HS-27A (cell line): ENCODE measurements at regions not wholly inside any gene's neighbourhood (a gene's known extent, or its start where the extent isn't known, plus 50 kb on each side); places are given as distances from the start of the nearest gene placed in this dataset.
"Not testable (repeated sequence)": the region's sequence is repeated elsewhere in the genome, so short reads cannot be mapped to it uniquely, and the experiment has no call there.

Source experiments
- DNase-seq: peaks from one replicate; pipeline ENCODE4 v3.0.0-alpha.2; 2012; ENCODE audit warnings: low read depth, missing footprints

DNA sequence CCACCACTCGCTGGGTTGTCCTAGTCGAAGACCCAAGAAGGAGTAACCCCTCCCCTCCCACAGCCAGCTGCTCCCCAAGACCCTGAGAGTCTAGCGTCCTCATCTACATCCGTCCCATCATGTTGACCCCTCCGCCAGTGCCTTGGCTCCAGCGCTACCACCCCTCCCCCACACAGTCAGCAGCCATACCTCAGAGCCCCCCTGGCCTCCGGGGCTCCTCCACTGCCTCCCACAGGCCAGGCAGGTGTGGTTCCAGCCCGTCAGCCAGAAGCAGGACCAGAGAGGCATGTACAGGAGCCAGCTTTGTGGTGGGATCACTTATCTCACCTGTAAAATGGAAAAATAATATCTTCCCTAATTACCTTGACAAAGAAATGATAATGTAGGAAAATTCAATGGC is 51.5 kb upstream of the PHF21B start:
- no peak for DNase-seq

DNA sequence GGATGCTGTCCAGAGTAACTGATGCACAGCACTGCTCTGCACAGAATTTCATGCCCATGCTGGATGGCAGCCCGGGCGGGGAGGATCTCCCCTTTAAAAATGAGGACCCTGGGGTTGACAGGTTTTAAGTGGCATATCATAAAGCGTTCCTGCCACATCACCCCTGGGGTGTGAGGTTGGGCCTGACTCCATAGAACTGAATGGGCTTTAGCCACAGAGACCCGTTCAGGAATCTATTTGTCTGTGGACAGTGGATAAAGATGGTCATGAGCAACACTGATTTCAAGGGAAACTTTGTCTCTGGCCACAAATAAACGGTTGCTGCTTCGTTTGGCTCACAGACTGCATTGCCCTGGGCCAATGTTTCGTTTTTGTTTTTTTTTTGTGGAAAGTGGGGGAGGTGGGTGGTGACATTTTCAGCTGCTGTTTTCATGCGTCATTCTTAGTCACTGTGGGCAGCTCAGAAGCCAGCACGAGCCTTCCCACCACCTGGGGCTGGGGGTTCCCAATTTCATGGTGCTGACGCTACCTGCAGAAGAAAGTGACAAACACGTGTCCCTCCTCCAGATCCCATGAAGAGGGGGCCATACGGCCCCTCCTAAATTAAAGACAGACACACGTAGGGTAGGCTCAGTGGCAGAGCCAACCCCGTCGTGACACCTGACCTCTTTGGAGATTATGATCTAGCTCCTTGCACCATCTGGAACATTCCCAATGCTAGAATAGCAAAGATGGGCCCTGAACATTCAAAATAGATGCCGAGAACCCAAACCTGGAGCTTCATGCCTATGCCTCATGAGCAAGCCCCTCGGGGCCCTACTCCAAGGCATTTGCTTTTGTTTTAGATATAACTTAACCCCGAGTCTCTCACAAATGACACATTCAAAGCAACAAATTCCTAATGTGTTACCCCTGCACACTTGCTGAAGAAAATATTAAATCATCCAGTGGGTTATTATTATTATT is 54.8 kb upstream of the PHF21B start:
- peak; percentile 43 for DNase-seq

DNA sequence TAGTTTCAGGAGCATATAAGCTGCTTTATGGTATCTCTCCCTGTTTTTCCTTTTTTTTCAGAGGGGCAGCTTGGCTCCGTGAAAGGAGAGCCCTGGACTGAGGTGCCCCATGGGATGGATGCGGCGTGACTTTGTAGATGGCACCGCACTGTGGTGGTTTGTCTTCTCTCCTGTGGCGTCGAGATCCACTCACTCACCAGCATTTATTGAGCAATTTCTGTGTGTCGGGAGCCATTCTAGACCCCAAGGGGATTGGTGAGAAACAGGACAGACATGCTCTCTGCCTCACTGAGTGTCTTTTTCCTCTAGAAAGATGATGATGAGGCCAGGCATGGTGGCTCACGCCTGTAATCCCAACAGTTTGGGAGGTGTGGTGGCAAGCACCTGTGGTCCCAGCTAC is 55.9 kb upstream of the PHF21B start:
- no peak for DNase-seq

DNA sequence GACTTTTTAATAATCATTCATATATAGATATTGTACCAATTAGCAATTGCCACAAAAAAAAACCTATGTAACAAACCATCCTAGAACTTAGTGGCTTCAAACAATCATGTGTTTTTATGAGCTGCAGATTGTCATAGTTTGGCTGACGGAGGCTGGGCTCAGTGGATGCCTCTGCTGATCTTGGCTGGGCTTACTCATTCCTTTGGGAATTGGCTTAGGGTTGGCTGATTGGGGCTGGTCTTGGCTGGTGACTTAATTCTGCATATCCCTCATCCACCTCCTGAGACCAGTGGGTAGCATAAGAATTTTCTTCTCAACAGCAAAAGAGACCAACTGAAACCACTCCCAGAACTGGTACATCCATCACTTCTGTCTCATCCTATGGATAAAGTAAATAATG is 57.9 kb upstream of the PHF21B start:
- no peak for DNase-seq

DNA sequence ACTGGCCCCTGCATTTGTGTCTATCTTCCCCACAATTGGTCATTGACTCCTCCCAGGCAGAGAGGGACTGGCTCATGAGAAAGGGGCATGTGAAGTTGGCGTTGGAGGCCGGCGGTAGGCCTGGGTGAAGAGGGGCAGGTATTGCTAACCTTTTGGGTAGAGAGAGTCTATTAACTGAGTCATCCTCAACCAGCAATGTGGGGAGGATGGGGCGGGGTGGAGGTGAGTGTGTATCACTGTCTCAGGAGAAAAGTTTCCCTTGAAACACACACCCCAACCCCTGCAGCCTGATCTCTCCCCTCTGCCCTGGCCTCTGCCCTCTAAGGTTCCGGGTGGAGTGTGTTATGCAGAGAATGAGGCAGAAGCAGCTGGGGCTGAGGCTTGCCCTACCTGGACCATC is 60.1 kb upstream of the PHF21B start:
- DNase-seq = no peak

DNA sequence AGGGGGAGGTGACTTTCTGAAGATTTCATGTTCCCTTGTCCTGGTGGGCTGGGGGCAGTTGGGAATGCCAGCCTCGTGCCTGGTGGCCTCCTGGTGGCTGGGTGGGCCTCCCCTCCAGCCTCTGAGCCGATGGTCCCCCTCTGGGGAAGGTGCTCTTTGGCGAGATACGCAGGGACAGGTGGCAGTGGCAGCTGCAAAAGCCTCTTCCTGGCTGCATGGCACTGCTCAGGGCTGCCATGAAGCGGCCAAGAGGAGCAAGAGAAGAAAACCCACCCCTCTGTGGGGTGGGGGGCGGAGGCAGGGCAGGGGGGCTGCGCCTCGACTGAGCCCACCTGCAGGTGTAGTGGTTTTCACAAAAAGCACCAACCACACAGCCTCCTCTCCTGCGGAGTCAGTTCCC is 61.8 kb upstream of the PHF21B start:
- no peak for DNase-seq

DNA sequence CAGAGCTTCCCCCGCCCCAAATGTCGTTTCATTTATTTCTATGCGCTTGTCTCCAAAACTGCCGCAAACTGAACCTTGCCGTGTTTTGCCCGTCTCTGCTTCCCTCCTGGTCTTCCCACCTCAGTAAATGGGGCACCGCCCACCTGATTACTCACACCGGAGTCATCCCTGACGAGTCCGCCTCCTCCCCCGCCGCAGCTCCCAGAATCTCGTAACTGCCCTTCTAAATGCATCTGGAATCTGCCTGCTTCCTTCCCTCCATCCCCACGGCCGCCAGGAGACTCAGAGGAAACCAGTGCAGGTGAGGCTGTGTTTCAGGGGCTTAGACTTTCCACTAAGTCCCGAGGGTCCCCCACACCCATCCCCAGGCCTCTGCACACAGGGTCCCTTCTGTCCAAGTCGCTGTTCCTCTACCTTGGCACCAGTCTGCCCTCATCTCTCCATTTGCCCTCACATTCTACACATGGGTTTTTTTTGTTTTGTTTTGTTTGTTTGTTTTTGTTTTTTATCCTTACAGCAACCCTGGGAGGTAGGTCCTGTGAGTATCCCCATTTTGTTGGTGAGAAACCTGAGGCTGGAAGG is 62.6 kb upstream of the PHF21B start:
- no peak for DNase-seq

DNA sequence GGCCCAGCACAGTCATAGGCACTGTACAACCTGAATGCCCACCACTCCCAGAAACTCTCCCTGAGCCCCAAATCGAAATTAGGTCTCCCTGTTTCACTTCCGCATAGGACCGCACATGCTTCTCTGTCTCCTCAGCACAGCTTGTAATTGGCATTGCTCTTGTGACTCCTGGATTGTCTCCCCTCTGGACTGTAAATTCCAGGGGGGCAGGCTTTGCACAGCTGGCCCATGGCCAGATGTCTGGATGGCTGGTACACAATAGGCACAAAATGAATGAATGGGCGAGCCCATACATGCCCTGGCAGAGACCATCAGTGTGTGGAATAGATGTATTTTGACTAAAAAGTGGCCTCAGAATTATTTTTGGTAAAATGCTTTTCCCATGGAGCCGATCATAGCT is 63.3 kb upstream of the PHF21B start:
- DNase-seq = no peak

DNA sequence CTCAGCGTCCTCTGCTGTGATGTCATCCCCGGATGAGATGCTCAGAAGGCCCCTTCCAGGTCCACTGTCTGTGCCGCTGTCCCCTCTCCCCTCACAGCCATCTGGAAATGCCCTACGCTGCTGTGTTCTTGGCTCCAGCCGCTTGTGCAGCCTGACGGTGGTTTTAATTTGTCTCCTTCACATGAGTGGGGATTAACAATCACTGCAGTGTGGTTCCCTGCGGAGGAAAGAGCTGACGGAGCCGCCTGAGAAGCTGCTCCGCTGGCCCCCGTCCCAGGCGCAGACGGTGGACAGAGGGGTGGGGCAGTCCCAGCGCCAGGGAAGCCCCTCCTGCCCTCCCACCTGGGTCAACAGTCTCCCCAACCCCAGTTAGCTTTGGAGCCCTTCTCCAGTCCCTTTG is 67.5 kb upstream of the PHF21B start:
- no peak for DNase-seq

DNA sequence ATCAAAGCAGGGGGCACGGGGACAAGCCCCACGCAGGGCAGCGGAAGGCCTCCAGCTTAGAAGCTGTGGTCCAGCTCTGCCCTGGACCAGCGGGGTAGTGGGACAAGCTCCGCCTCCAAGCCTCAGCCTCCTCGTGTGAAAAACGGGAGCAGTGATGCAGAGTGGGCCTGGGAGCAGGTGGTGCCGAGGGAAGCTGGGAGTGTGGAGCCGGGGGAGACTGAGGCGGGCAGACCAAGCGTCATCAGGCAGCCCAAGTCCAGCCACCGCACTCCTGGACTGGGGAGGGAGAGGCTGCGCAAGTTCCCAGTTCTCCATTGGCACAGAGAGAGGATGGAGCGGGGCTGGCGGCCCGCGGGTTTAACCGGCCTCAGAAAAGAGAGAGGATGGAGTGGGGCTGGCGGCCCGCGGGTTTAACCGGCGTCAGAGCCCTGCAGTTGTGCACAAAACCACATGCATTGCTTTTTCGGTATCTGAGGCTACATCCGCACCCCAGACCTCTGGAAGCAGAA is 68.1 kb upstream of the PHF21B start:
- no peak for DNase-seq

DNA sequence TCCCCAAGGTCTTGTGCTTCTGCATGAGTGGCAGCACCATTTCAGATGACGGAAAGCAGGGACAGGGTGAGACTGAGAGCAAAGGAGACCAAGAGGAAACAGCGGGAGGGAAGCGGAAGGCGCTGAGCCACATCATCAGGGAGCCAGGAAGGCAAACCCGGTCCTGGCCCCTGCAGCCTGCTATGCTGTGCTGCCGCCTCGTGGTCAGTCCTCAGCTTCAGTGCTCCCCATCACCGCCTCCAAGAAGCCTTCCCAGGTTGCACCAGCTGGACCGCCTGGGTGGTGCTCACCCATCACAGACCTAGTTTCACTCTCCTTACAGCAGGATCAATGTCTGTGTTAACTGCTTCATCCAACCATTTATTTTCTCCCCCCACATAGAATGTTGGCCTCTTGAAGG is 73.0 kb upstream of the PHF21B start:
- DNase-seq = no peak

DNA sequence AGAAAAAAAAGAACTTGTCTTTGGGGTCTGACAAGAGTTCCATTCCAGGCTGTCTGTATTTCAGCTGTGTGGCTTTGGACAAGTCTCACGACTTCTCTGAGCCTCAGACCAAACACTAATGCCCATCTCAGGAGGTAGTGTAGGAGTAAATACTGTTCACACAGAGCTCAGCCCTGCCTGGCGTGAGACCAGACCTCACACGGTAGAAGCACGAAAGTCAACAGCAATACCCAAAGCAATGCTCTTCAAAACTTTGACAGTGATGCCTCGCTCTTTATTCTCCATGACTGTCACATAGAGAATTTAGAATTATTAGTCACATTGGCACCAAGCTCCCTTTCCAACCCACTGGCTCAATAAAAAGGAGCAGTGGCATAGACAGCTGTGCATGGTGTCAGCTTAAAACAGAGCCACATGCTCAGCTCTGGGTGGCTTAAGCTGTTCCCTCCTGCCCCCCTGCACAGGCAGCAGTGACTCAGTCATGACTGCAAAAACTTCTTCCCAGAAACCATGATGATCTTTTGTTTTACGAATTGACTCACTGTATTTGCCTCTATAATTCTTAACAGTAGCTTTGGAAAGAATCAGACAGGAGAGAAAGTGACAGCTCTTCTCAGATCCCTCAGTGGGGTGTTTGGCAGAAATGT is 74.0 kb upstream of the PHF21B start:
- DNase-seq = no peak

DNA sequence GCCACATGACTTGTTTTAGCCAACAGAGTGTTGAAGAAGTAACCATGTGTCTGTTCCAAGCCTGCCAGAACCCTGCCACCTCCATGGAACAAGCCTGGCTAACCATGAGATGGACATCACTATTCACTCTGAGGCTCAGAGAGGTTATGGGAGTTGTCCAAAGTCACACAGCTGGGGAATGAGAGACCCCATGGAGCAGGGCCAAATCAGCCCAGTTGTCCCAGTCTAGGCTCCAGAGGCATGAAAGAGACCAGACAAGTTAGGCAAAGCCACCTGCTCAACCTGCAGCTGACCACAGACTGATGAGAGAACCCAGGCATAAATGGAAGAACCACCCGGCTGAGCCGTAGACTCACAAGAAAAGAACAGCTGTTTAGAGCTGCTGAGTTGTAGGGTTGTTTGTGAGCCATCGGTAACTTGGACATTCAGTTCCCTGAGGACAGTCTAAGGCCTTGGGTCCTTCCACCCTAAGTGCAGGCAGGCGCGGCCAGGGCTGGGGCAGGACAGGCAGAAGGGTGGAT is 74.7 kb upstream of the PHF21B start:
- DNase-seq = no peak

DNA sequence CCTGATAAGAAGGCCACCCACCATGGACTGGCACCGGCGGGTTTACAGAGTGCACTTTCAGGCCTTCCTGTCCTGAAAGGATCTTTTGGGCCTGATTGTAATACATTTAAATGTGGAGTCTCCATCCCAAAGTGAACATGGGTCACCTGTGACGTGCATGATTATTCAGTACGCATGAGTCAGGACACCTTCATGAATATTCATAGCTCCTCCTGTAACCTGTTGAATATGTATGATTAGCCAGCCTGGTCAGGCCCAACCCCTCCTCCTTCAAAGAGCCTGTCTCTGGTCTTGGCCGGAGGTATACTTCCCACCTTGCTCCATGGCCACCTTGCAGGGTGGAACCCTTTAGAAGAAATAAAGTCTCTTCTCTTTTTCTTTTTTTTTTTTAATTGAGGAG is 75.9 kb upstream of the NUP50 start:
- no peak for DNase-seq

DNA sequence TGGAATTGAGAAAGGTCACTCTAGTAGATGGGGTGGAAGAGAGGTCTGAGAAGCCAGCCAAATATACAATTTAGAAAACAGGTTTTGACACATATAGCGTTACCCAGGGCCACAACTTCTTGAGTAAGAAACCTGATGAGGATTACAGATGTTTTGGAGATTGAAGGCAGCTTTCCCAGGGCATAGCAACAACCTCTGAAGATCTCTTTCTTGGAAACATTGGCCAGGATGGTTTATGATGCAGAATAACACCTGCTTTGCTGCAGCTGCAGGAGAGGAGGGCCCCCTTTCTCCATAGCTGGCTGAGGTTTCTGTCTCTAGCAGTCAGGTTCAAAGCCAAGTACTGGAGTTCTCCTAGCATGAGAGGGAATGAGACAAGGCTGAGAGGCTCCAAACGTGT is 75.1 kb upstream of the NUP50 start:
- DNase-seq = no peak

DNA sequence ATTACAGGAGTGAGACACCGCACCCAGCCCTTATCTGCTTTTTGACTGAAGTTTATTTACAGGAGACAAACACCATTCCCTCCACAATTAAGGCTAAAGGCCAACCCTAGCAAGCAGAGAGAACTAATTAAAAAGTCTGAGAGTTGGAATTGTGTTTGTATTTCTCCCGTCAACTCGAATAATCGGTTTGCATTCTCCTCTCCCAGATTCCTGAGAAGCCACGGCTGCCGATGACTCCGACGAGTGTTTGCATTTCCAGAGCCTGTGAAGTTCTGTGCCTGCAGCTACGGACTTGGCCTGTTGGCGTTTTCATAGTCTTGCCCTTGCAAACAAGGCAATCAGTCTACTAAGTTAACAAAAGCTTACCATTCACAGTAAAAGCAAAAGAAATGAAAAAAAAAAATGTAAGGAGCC is 73.2 kb upstream of the NUP50 start:
- no peak for DNase-seq

DNA sequence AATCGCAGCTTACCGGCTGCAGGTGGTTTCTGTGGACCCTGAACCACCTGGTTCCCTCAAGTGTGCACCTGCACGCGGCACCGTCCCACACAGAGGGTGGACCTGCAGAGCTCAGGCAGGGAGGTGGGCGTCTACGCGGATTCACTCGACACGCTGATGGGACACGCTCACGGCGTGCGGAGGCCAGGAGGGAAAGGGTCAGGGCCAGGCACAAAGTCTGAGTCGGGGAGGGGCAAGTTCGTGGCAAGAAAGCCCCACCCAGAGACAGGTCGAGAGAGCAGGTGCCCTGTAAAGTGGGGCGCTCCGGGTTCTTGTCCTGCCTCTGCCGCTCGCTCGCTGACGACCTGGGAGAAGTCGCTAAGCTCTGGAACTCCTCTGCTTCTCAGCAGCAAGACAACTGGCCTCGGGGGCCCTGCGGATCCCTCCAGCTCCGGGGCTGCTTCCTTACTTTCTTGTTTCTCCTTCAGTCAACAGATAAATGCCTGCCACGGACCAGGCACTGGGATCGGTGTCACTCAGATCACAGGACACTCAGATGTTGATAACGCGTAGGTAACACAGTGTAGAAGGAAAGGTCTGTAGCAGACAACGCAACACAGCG is 72.4 kb upstream of the NUP50 start:
- no peak for DNase-seq

DNA sequence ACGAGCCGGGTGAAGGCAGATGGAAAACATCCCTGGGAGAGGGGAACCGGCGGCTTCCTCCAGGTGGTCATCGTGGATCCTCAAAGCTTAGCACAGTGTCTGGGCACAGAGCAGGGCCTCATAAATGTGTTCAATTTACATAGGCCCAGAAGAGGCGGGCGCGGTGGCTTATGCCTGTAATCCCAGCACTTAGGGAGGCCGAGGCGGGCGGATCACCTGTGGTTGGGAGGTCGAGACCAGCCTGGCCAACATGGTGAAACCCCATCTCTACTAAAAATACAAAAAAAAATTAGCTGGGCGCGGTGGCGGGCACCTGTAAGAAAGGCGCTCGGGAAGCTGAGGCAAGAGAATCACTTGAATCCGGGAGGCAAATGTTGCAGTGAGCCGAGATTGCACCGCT is 71.8 kb upstream of the NUP50 start:
- not testable (repeated sequence) for DNase-seq

DNA sequence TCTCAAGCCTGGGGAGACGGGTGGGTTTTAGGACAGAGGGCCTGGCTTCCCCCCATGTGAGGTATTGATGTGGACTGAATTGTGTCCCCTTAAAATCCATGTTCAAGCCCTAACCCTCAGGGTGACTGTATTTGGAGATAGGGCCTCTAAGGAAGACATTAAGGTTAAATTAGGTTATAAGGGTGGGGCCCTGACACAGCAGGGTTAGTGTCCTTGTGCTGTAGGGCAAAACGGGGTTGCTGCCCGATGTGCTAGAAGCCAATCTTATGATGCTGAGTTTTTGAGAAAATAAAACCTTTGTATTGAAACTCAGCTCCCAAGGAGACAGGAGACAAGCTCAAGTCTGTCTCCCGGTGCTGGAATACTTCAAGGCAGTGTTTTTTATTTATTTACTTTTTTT is 71.1 kb upstream of the NUP50 start:
- DNase-seq = no peak

DNA sequence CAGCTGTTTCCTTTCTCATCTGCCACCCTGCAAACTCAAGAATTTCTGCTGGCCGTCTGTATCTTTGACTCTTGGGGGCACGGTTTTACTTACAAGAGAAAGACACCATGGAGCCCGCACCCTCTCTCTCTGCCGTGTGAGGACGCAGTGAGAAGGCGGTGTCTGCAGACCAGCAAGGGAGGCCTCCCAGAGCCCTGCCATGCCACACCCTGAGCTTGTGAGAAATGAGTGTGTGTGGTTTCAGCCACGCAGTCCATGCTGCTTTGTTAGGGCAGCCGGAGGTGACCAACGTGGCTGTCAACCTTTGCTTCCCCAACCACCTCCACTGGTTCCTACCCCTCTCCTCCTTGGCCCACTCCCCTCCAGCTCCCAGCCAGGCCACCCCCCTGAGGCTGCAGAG is 70.1 kb upstream of the NUP50 start:
- DNase-seq = no peak

DNA sequence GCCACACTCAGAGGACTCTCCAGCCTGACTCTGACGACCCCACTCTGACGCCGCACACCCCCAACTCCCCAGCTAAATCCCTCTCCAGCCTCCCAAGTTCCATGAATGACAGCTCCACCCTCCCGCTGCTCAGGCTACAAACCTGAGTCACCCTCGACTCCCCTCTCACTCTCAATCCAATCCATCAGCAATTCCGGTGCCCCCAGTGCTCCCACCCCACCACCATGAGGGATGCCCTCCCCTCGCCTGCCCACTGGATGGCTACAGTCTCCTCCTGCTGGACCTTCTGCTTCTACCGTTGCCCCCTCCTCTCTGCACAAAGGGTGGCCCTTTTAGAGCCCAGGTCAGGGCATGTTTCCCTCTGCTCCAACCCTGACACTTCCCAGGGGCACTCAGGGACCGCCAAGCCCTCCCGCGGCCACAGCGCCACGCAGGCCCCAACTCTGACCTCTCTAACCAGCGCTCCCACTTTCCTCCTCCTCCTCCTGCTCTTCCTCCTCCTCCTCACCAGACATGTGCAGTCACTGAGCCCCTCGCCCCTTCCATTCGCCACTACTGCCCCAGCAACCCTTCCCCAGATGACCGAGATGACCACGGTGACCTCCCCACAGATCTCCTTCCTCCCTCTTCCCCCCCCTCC is 69.5 kb upstream of the NUP50 start:
- DNase-seq = no peak

DNA sequence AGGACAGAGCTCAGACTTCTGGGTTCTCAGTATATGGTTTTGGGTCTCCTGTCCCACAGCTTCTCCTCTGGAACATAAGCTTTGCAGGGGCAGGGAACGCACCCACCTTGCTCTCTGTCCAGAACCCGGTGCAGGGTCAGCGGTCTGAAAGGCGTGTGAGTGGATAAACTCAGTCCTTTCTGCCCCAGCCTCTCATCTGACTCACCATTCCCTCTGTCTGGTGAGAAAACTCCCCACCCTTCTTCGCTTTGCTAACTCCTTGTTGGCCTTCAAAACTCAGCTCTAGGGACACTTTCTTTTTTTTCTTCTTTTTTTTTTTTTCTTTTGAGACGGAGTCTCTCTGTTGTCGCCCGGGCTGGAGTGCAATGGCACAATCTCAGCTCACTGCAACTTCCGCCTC is 68.9 kb upstream of the NUP50 start:
- no peak for DNase-seq
